ENCODE measurements at regions not wholly inside any gene's neighbourhood (a gene's known extent, or its start where the extent isn't known, plus 50 kb on each side); places are given as distances from the start of the nearest gene placed in this dataset.

DNA sequence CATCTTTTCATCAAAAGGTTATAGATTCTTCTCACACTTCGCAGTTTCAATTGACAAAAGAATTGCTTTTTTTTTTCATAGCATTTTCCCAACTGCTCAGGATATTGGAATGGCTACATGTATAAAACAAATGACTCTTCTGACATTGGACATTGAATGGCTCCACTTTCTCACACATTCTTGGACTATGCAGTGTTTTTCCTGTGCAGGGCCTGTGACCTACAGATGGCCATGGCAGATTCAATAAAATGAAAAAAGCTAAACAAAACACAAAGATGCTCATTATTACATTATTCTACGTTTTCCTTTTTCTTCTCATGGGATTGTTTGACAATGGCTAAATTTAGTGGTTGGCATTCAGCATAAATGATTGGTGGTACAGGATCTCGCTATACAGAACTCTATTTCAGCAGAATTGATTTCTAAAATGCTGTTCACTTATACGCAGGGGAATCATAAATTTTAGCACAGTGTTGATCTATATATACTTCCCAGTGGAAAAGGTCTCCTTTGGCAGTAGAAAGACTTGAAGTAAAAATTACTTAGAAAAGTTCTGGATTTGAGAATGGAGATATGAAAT lies 115.6 kb upstream of the ADAMTS5 start (continued):
- TF ChIP-seq, protein P1, sequence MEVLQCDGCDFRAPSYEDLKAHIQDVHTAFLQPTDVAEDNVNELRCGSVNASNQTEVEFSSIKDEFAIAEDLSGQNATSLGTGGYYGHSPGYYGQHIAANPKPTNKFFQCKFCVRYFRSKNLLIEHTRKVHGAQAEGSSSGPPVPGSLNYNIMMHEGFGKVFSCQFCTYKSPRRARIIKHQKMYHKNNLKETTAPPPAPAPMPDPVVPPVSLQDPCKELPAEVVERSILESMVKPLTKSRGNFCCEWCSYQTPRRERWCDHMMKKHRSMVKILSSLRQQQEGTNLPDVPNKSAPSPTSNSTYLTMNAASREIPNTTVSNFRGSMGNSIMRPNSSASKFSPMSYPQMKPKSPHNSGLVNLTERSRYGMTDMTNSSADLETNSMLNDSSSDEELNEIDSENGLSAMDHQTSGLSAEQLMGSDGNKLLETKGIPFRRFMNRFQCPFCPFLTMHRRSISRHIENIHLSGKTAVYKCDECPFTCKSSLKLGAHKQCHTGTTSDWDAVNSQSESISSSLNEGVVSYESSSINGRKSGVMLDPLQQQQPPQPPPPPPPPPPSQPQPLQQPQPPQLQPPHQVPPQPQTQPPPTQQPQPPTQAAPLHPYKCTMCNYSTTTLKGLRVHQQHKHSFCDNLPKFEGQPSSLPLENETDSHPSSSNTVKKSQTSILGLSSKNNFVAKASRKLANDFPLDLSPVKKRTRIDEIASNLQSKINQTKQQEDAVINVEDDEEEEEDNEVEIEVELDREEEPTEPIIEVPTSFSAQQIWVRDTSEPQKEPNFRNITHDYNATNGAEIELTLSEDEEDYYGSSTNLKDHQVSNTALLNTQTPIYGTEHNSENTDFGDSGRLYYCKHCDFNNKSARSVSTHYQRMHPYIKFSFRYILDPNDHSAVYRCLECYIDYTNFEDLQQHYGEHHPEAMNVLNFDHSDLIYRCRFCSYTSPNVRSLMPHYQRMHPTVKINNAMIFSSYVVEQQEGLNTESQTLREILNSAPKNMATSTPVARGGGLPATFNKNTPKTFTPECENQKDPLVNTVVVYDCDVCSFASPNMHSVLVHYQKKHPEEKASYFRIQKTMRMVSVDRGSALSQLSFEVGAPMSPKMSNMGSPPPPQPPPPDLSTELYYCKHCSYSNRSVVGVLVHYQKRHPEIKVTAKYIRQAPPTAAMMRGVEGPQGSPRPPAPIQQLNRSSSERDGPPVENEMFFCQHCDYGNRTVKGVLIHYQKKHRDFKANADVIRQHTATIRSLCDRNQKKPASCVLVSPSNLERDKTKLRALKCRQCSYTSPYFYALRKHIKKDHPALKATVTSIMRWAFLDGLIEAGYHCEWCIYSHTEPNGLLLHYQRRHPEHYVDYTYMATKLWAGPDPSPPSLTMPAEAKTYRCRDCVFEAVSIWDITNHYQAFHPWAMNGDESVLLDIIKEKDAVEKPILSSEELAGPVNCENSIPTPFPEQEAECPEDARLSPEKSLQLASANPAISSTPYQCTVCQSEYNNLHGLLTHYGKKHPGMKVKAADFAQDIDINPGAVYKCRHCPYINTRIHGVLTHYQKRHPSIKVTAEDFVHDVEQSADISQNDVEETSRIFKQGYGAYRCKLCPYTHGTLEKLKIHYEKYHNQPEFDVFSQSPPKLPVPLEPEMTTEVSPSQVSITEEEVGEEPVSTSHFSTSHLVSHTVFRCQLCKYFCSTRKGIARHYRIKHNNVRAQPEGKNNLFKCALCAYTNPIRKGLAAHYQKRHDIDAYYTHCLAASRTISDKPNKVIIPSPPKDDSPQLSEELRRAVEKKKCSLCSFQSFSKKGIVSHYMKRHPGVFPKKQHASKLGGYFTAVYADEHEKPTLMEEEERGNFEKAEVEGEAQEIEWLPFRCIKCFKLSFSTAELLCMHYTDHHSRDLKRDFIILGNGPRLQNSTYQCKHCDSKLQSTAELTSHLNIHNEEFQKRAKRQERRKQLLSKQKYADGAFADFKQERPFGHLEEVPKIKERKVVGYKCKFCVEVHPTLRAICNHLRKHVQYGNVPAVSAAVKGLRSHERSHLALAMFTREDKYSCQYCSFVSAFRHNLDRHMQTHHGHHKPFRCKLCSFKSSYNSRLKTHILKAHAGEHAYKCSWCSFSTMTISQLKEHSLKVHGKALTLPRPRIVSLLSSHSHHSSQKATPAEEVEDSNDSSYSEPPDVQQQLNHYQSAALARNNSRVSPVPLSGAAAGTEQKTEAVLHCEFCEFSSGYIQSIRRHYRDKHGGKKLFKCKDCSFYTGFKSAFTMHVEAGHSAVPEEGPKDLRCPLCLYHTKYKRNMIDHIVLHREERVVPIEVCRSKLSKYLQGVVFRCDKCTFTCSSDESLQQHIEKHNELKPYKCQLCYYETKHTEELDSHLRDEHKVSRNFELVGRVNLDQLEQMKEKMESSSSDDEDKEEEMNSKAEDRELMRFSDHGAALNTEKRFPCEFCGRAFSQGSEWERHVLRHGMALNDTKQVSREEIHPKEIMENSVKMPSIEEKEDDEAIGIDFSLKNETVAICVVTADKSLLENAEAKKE (CRISPR knock-in tag; IDR thresholded peaks at IDR 0.05): no peak
- no peak for TF ChIP-seq POLR2AphosphoS5 (IDR thresholded peaks at IDR 0.05; ENCODE audit: low read depth)
- TF ChIP-seq ZNF331 (CRISPR knock-in tag; IDR thresholded peaks at IDR 0.05; ENCODE audit: low read depth): no peak
- no peak for TF ChIP-seq EZH2 (IDR thresholded peaks at IDR 0.05; ENCODE audit: low read depth, unreplicated experiment)
- TF ChIP-seq JUNB (IDR thresholded peaks at IDR 0.05; ENCODE audit: unreplicated experiment): no peak
- TF ChIP-seq CREB1 (CRISPR knock-in tag; IDR thresholded peaks at IDR 0.05; ENCODE audit: low read depth): no peak
- TF ChIP-seq, protein P2, sequence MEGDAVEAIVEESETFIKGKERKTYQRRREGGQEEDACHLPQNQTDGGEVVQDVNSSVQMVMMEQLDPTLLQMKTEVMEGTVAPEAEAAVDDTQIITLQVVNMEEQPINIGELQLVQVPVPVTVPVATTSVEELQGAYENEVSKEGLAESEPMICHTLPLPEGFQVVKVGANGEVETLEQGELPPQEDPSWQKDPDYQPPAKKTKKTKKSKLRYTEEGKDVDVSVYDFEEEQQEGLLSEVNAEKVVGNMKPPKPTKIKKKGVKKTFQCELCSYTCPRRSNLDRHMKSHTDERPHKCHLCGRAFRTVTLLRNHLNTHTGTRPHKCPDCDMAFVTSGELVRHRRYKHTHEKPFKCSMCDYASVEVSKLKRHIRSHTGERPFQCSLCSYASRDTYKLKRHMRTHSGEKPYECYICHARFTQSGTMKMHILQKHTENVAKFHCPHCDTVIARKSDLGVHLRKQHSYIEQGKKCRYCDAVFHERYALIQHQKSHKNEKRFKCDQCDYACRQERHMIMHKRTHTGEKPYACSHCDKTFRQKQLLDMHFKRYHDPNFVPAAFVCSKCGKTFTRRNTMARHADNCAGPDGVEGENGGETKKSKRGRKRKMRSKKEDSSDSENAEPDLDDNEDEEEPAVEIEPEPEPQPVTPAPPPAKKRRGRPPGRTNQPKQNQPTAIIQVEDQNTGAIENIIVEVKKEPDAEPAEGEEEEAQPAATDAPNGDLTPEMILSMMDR (conservative IDR thresholded peaks at IDR 0.05; ENCODE audit: low read depth in 2 of 2): no peak
- no peak for TF ChIP-seq ZNF114 (CRISPR knock-in tag; IDR thresholded peaks at IDR 0.05)
- TF ChIP-seq, protein P3, sequence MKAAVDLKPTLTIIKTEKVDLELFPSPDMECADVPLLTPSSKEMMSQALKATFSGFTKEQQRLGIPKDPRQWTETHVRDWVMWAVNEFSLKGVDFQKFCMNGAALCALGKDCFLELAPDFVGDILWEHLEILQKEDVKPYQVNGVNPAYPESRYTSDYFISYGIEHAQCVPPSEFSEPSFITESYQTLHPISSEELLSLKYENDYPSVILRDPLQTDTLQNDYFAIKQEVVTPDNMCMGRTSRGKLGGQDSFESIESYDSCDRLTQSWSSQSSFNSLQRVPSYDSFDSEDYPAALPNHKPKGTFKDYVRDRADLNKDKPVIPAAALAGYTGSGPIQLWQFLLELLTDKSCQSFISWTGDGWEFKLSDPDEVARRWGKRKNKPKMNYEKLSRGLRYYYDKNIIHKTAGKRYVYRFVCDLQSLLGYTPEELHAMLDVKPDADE (IDR thresholded peaks at IDR 0.05): no peak
- no peak for TF ChIP-seq EZH2phosphoT487 (IDR thresholded peaks at IDR 0.05; ENCODE audit: unreplicated experiment)

Measured in GM23338 (cell line).